ENCODE measurements at regions not wholly inside any gene's neighbourhood (a gene's known extent, or its start where the extent isn't known, plus 50 kb on each side); places are given as distances from the start of the nearest gene placed in this dataset.

DNA sequence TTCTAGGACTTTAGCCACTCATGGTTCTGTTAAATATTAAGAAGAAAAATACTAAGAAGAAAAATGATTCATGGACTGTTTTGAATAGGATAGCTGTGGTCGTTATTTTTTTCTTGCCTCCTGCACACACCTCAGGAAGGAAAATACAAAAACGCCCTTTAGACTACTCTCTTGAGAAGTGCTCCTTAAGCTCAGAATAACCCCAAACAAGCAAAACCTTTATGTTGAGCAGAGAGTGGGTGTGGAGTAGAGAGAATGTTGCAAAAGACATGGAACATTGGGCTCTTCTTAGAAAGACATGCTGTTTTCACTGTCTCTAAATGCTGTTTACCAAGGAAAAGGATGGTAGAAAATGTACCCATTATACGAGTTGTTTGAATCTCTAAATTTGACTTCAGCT is 140.3 kb downstream of the LMNTD1 start:
- Histone ChIP-seq H3K4me1 (ENCODE audit: insufficient read depth, low read length, poor library complexity, severe bottlenecking) (peaks cover 3% of the 10 kb centered on the region), H3K4me2 (ENCODE audit: low read depth, low read length, poor library complexity, severe bottlenecking) (no peak overlapping the region), H3K9ac (ENCODE audit: low read depth, low read length, poor library complexity, severe bottlenecking) (no peak overlapping the region), H3K79me2 (ENCODE audit: insufficient read depth, low read length) (no peaks in the 10 kb centered on the region), H3K4me3 (ENCODE audit: low read length, poor library complexity, severe bottlenecking) (no peak overlapping the region), H3F3A (ENCODE audit: low read depth) (no peaks in the 10 kb centered on the region), H3K9me2 (replicated peaks; ENCODE audit: low read depth, low read length) (no peaks in the 10 kb centered on the region), H3K9me3 (ENCODE audit: insufficient read depth, low read depth, low read length) (no peaks in the 10 kb centered on the region), H3K36me3 (ENCODE audit: insufficient read depth, low read length) (no peaks in the 10 kb centered on the region), H4K20me1 (ENCODE audit: insufficient read depth, low read length, poor library complexity, severe bottlenecking) (no peaks in the 10 kb centered on the region), H3K27me3 (ENCODE audit: insufficient read depth, low read length, poor library complexity, severe bottlenecking) (no peaks in the 10 kb centered on the region), H2AFZ (ENCODE audit: low read length) (no peak overlapping the region)
- TF ChIP-seq CTCF (conservative IDR thresholded peaks at IDR 0.05; ENCODE audit: low read length) (no peak), EZH2phosphoT487 (IDR thresholded peaks at IDR 0.05; ENCODE audit: borderline replicate concordance) (no peak)

DNA sequence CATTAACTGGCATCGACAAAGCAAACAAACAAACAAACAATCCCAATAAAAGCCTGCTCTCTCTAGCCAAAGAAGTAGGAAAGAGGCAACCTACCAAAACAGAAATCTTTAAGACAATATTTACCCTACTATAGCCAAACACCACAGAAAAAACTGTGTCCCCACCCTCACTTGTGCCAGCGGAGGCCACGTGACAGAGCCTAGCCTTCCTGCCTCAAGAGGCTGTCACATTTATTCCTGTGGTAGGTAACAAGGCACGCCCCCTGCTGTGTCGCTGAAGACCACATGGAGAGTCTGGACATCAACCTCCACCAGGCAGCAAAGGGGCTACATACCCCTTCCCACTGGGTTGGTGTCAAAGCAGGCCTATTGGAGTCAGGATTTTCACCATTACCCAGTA is 148.1 kb downstream of the LMNTD1 start:
- no peaks in the 10 kb centered on the region for H4K20me1 ChIP-seq (ENCODE audit: insufficient read depth, low read length, poor library complexity, severe bottlenecking)
- no peak for TF ChIP-seq CTCF (conservative IDR thresholded peaks at IDR 0.05; ENCODE audit: low read length)
- TF ChIP-seq EZH2phosphoT487 (IDR thresholded peaks at IDR 0.05; ENCODE audit: borderline replicate concordance): no peak
- no peaks in the 10 kb centered on the region for H3K79me2 ChIP-seq (ENCODE audit: insufficient read depth, low read length)
- H3K36me3 ChIP-seq (ENCODE audit: insufficient read depth, low read length): no peaks in the 10 kb centered on the region
- H3K9me3 ChIP-seq (ENCODE audit: insufficient read depth, low read depth, low read length): peaks cover 6% of the 10 kb centered on the region; the same call in 1 of the 2 replicates
- no peaks in the 10 kb centered on the region for H3K4me1 ChIP-seq (ENCODE audit: insufficient read depth, low read length, poor library complexity, severe bottlenecking)
- H3K9ac ChIP-seq (ENCODE audit: low read depth, low read length, poor library complexity, severe bottlenecking): no peak overlapping the region
- no peak overlapping the region for H2AFZ ChIP-seq (ENCODE audit: low read length)
- H3K9me2 ChIP-seq (replicated peaks; ENCODE audit: low read depth, low read length): no peaks in the 10 kb centered on the region
- no peak overlapping the region for H3K4me3 ChIP-seq (ENCODE audit: low read length, poor library complexity, severe bottlenecking)
- no peaks in the 10 kb centered on the region for H3F3A ChIP-seq (ENCODE audit: low read depth)
- no peak overlapping the region for H3K4me2 ChIP-seq (ENCODE audit: low read depth, low read length, poor library complexity, severe bottlenecking)
- no peaks in the 10 kb centered on the region for H3K27me3 ChIP-seq (ENCODE audit: insufficient read depth, low read length, poor library complexity, severe bottlenecking)

DNA sequence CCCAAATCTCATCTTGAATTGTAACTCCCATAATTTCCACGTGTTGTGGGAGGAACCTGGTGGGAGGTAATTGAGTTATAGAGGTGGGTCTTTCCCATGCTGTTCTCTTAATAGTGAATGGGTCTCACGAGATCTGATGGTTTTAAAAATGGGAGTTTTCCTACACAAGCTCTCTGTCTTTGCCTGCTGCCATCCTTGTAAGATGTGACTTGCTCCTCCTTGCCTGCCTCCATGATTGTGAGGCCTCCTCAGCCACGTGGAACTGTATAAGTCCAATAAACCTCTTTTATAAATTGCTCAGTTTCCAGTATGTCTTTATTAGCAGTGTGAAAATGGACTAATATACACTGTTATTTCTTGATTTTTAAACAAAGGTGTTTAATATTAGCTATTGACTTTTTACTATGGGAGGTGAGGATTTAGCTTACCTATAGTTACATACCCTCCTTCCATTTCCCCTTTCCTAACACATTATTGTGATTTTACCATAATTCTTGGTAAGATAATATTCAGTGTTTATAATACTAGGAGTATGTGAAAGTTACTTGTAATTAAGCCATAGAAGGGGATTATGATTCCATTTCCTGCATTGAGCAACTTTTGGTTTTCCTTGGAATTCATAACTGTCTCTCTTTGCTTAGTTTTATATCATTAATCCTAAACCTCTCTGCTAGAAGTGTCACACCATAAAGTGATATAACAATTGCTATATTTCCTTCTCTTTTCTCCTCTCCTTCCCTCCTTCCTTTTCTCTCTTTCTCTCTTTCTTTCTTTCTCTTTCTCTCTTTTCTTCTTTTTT is 151.0 kb upstream of the KRAS start:
- Histone ChIP-seq H3K36me3 (ENCODE audit: insufficient read depth, low read length) (no peaks in the 10 kb centered on the region), H3K4me1 (ENCODE audit: insufficient read depth, low read length, poor library complexity, severe bottlenecking) (no peaks in the 10 kb centered on the region), H3F3A (ENCODE audit: low read depth) (no peaks in the 10 kb centered on the region), H2AFZ (ENCODE audit: low read length) (no peak overlapping the region), H3K9me3 (ENCODE audit: insufficient read depth, low read depth, low read length) (peaks cover 6% of the 10 kb centered on the region; the same call in 1 of the 2 replicates), H3K4me3 (ENCODE audit: low read length, poor library complexity, severe bottlenecking) (no peak overlapping the region), H3K9ac (ENCODE audit: low read depth, low read length, poor library complexity, severe bottlenecking) (no peak overlapping the region), H4K20me1 (ENCODE audit: insufficient read depth, low read length, poor library complexity, severe bottlenecking) (no peaks in the 10 kb centered on the region), H3K79me2 (ENCODE audit: insufficient read depth, low read length) (no peaks in the 10 kb centered on the region), H3K9me2 (replicated peaks; ENCODE audit: low read depth, low read length) (no peaks in the 10 kb centered on the region), H3K4me2 (ENCODE audit: low read depth, low read length, poor library complexity, severe bottlenecking) (no peak overlapping the region), H3K27me3 (ENCODE audit: insufficient read depth, low read length, poor library complexity, severe bottlenecking) (no peaks in the 10 kb centered on the region)
- TF ChIP-seq EZH2phosphoT487 (IDR thresholded peaks at IDR 0.05; ENCODE audit: borderline replicate concordance) (no peak), CTCF (conservative IDR thresholded peaks at IDR 0.05; ENCODE audit: low read length) (no peak)
